HG03196 (cell line): ENCODE measurements at regions not wholly inside any gene's neighbourhood (a gene's known extent, or its start where the extent isn't known, plus 50 kb on each side); places are given as distances from the start of the nearest gene placed in this dataset.
A peak's percentile ranks its signal among the peaks of the same experiment; 100 is the strongest.

Experiments used
- ATAC-seq: cut with Tn5 transposase; IDR thresholded peaks from one replicate; pipeline ENCODE4 v1.9.1; 2021; ENCODE audit not compliant: unreplicated experiment

- ATAC-seq: no peak
Observed at GRCh38 chr6:113570641-113571040, 286.5 kb upstream of the MARCKS start.

GRCh38 chr6:113574147-113574546 lies 283.0 kb upstream of the MARCKS start:
- no peak for ATAC-seq

GRCh38 chr6:113576310-113576709 lies 280.8 kb upstream of the MARCKS start:
- no peak for ATAC-seq

- no peak for ATAC-seq
Observed at GRCh38 chr6:113578691-113579090, 278.5 kb upstream of the MARCKS start.

GRCh38 chr6:113584767-113585166 lies 272.4 kb upstream of the MARCKS start:
- no peak for ATAC-seq

GRCh38 chr6:113585246-113585645 lies 271.9 kb upstream of the MARCKS start:
- ATAC-seq: no peak

GRCh38 chr6:113586413-113587077 lies 270.6 kb upstream of the MARCKS start:
- ATAC-seq: no peak

- ATAC-seq: no peak
Observed at GRCh38 chr6:113587078-113587699, 270.0 kb upstream of the MARCKS start.

- ATAC-seq: no peak
Observed at GRCh38 chr6:113588646-113589045, 268.5 kb upstream of the MARCKS start.

GRCh38 chr6:113591896-113592827 lies 265.0 kb upstream of the MARCKS start:
- peak; percentile 50 for ATAC-seq

GRCh38 chr6:113594726-113595125 lies 262.4 kb upstream of the MARCKS start:
- ATAC-seq: no peak

- ATAC-seq: no peak
Observed at GRCh38 chr6:113595911-113596376, 261.2 kb upstream of the MARCKS start.

- ATAC-seq: no peak
Observed at GRCh38 chr6:113596387-113597230, 260.5 kb upstream of the MARCKS start.

- ATAC-seq: no peak
Observed at GRCh38 chr6:113597231-113597583, 259.9 kb upstream of the MARCKS start.

- no peak for ATAC-seq
Observed at GRCh38 chr6:113598786-113599185, 258.4 kb upstream of the MARCKS start.

- ATAC-seq: no peak
Observed at GRCh38 chr6:113599444-113599843, 257.7 kb upstream of the MARCKS start.

GRCh38 chr6:113600551-113601339 lies 256.4 kb upstream of the MARCKS start:
- no peak for ATAC-seq

GRCh38 chr6:113607821-113608545 lies 249.2 kb upstream of the MARCKS start:
- no peak for ATAC-seq

GRCh38 chr6:113610377-113610988 lies 246.7 kb upstream of the MARCKS start:
- no peak for ATAC-seq
